Omental fat pad (tissue), 3 donors: ENCODE measurements at regions not wholly inside any gene's neighbourhood (a gene's known extent, or its start where the extent isn't known, plus 50 kb on each side); places are given as distances from the start of the nearest gene placed in this dataset.

Source experiments
- ATAC-seq: fragments of 150-250 bp; one replicate; pipeline ENCODE4 v1.9.1; 2016; ENCODE audit warnings: mild to moderate bottlenecking, moderate library complexity; ENCODE audit not compliant: low FRiP score
- DNase-seq: peaks from one replicate; pipeline ENCODE4 v3.0.0-alpha.2; 2019; ENCODE audit warnings: low spot score
- TF ChIP-seq, protein P1 (sequence below), 3 donors: fragments of 450-650 bp; IDR thresholded peaks; one replicate each; pipeline ENCODE4 v1.5.1; 2016 to 2017; ENCODE audit warnings: antibody characterized with exemption in 3 of 3, mild to moderate bottlenecking in 3 of 3, moderate library complexity in 2 of 3

DNA sequence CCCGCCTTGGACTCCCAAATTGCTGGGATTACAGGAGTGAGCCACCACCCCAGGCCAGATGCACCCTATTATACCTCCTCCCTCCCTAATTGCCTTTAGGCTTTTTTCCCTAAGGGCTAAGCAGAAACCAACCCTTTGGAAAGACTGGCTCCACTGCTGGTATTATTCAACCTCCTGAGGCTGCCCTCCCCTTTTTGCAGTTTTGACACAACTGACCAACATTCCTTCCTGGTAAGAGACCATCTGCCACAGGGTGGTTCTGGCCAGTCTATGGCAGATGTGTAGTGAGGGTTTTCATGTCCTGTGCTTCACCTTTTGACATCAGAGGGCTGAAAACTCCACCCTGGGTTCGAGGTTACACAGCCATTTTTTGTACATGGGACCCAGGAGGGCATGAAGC, 1785.3 kb upstream of the CELF4 start:
- ATAC-seq = no peak
- TF ChIP-seq, protein P1, sequence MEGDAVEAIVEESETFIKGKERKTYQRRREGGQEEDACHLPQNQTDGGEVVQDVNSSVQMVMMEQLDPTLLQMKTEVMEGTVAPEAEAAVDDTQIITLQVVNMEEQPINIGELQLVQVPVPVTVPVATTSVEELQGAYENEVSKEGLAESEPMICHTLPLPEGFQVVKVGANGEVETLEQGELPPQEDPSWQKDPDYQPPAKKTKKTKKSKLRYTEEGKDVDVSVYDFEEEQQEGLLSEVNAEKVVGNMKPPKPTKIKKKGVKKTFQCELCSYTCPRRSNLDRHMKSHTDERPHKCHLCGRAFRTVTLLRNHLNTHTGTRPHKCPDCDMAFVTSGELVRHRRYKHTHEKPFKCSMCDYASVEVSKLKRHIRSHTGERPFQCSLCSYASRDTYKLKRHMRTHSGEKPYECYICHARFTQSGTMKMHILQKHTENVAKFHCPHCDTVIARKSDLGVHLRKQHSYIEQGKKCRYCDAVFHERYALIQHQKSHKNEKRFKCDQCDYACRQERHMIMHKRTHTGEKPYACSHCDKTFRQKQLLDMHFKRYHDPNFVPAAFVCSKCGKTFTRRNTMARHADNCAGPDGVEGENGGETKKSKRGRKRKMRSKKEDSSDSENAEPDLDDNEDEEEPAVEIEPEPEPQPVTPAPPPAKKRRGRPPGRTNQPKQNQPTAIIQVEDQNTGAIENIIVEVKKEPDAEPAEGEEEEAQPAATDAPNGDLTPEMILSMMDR (IDR thresholded peaks at IDR 0.05) = no peak

GRCh38 chr18:39349801-39350200, 1784.2 kb upstream of the CELF4 start:
- no peak for DNase-seq
- TF ChIP-seq, protein P1 (IDR thresholded peaks at IDR 0.05) = no peak

More for the DNA sequence above, 1785.3 kb upstream of the CELF4 start:
- no peak for DNase-seq

GRCh38 chr18:39348757-39349156, 1783.2 kb upstream of the CELF4 start:
- DNase-seq (no peak), ATAC-seq (no peak)
- TF ChIP-seq, protein P1 (IDR thresholded peaks at IDR 0.05) = no peak

More at GRCh38 chr18:39349801-39350200, 1784.2 kb upstream of the CELF4 start:
- ATAC-seq = no peak

DNA sequence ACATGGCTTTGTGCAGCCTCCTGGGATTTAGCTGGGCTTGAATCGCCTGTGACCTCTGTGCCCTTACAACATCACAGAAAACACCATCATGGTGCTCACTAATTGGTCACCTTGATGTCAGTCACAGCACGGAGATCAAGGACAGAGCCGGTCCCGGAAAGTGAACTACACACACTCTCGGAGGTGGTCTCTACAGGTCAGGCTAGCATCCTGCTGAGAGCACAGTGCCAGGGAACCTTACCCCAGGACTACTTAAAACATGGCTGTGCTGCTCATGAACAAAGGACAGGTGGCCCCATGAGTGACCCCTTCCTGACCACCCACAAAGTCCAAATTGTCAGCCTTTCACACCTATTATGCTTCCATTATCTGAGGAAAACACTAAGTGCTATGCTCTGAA, 1782.1 kb upstream of the CELF4 start:
- no peak for ATAC-seq
- DNase-seq = no peak
- TF ChIP-seq, protein P1 (IDR thresholded peaks at IDR 0.05) = no peak

- TF ChIP-seq, protein P1 (IDR thresholded peaks at IDR 0.05) = no peak
- DNase-seq = no peak
- no peak for ATAC-seq
Measured at GRCh38 chr18:39346916-39347315, 1781.3 kb upstream of the CELF4 start.

- ATAC-seq = no peak
- TF ChIP-seq, protein P1 (IDR thresholded peaks at IDR 0.05) = no peak
- no peak for DNase-seq
Measured at GRCh38 chr18:39345321-39345720, 1779.7 kb upstream of the CELF4 start.

DNA sequence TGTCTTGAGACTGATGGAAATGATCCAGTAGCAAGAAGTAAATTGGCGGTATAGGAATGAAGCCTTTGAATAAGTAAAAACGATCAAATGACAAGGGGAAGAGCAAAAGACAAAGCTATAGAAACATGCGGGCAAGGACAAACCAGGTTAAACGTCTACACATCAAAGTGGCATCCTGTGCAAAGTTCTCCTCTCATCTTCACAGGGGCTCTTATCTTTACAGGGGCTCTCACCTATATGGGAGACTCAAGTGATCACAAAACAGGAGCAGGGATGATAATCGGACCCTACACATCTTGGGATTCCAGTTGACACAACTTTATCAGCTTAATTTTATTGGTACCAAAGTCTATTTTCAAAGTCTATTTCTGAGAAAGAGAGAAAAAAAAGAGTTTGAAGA, 1778.9 kb upstream of the CELF4 start:
- DNase-seq = no peak
- no peak for ATAC-seq
- TF ChIP-seq, protein P1 (IDR thresholded peaks at IDR 0.05) = no peak
